ENCODE measurements at regions not wholly inside any gene's neighbourhood (a gene's known extent, or its start where the extent isn't known, plus 50 kb on each side); places are given as distances from the start of the nearest gene placed in this dataset.

GRCh38 chr2:38232454-38232853 lies 144.6 kb downstream of the ATL2 start:
- no peak for TF ChIP-seq CTCF (IDR thresholded peaks at IDR 0.05)
- TF ChIP-seq POLR2A (IDR thresholded peaks at IDR 0.05) = no peak

Measured in thyroid gland (tissue), 4 donors.